ENCODE measurements at regions not wholly inside any gene's neighbourhood (a gene's known extent, or its start where the extent isn't known, plus 50 kb on each side); places are given as distances from the start of the nearest gene placed in this dataset.

DNA sequence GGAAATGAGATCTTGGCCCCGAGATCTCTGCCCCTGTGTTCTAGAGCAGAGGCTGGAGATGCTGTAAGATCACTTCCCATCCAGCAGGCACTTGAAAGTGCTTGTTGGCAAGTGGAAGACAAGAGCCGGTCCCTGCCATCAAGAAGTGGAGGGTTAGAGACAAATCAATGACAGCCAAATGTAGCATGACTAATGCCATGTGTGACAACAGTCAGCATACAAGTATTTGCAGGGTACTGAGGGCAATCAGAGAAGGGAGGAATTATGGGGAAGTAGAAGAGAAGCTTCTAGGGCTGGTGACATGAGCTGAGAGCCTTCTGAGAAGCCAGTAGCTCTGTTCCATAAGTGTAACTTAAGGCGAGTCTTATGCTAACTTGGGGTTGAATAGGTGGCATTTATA is 58.6 kb downstream of the TMEM17 start:
- no peaks in the 10 kb centered on the region for H3K27me3 ChIP-seq (ENCODE audit: insufficient read depth, low read length, poor library complexity)
- no peak overlapping the region for H3K23ac ChIP-seq (ENCODE audit: low read length)
- H3K27ac ChIP-seq (ENCODE audit: low read depth, low read length): no peak overlapping the region
- no peak overlapping the region for H3K4me2 ChIP-seq (ENCODE audit: low read length)
- H3K4me1 ChIP-seq (ENCODE audit: control insufficient read depth, low read depth, low read length): no peaks in the 10 kb centered on the region
- no peak overlapping the region for H2AK5ac ChIP-seq (ENCODE audit: low read length)
- H3K4ac ChIP-seq (ENCODE audit: low read depth, low read length): no peak overlapping the region
- no peaks in the 10 kb centered on the region for H3K79me1 ChIP-seq (ENCODE audit: low read length)
- H2BK120ac ChIP-seq (ENCODE audit: low read depth, low read length): no peak overlapping the region
- no peaks in the 10 kb centered on the region for H3K79me2 ChIP-seq (ENCODE audit: control insufficient read depth, insufficient read depth, low read length)
- no peak overlapping the region for H3K9ac ChIP-seq (ENCODE audit: low read length)
- no peak overlapping the region for H3K4me3 ChIP-seq (ENCODE audit: low read length)
- H3K36me3 ChIP-seq (ENCODE audit: control insufficient read depth, insufficient read depth, low read length): no peaks in the 10 kb centered on the region
- H4K8ac ChIP-seq (ENCODE audit: low read depth, low read length): no peak overlapping the region
- no peak overlapping the region for H3K18ac ChIP-seq (ENCODE audit: low read length)
- H3K56ac ChIP-seq (ENCODE audit: low read length): no peak overlapping the region
- no peak overlapping the region for H2BK15ac ChIP-seq (replicated peaks; ENCODE audit: low read depth)
- no CpG with 5 or more reads among the region's 3 CpGs for WGBS (ENCODE audit: extremely low coverage, insufficient coverage, low lambda C conversion rate)
- no peak for DNase-seq
- H2BK5ac ChIP-seq (ENCODE audit: low read length): no peak overlapping the region
- H4K5ac ChIP-seq (ENCODE audit: low read length): no peak overlapping the region

DNA sequence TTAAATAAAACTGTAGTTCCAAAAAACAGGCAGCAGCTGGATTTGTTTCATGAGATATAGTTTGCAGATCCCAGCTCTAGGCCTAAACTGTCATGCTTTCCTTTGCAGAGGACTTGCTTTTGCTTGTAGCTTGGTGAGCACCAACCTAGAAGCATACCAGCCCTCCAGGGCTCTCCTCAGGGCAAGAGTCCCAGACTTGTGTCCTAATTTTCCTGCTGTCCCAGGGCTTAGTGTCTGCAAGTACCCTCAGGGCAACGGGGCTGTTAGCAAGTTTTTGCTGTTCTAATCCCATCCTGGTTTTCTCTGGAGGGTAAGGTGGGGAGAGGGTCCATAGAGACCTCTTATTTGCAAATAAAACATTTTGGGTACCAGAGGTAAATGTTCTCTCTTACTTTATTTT is 59.5 kb downstream of the TMEM17 start:
- H3K4me3 ChIP-seq (ENCODE audit: low read length): no peak overlapping the region

DNA sequence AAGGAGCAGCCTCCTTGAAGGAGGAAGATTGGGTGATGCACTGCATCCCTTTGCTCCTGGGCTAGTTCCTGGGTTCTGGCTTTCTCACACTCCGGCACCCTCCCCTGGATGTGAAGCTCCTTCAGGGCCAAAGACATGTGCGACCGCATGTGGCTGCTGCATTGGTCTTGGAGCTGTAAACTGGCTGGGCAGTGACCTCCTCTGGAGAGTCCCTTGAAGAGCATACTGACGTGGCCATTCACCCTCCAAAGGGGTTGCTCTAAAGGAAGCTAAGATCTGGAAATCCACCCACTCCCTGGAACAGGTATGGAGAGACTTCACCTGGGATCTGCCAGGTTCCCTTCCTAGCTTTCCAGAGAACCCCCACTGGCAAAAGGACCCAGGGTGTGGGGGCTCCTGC is 62.1 kb downstream of the TMEM17 start:
- Histone ChIP-seq H3K4me3 (ENCODE audit: low read length) (no peak overlapping the region), H3K79me1 (ENCODE audit: low read length) (no peaks in the 10 kb centered on the region)
- no CpG with 5 or more reads among the region's 4 CpGs for WGBS (ENCODE audit: extremely low coverage, insufficient coverage, low lambda C conversion rate)

More for the DNA sequence above, 59.5 kb downstream of the TMEM17 start:
- Histone ChIP-seq H2BK120ac (ENCODE audit: low read depth, low read length) (no peak overlapping the region), H2BK5ac (ENCODE audit: low read length) (no peak overlapping the region), H3K4me1 (ENCODE audit: control insufficient read depth, low read depth, low read length) (no peaks in the 10 kb centered on the region), H3K56ac (ENCODE audit: low read length) (no peak overlapping the region), H3K79me1 (ENCODE audit: low read length) (no peaks in the 10 kb centered on the region), H3K9ac (ENCODE audit: low read length) (no peak overlapping the region), H3K27ac (ENCODE audit: low read depth, low read length) (no peak overlapping the region), H2AK5ac (ENCODE audit: low read length) (no peak overlapping the region), H3K79me2 (ENCODE audit: control insufficient read depth, insufficient read depth, low read length) (no peaks in the 10 kb centered on the region), H3K4me2 (ENCODE audit: low read length) (no peak overlapping the region), H3K27me3 (ENCODE audit: insufficient read depth, low read length, poor library complexity) (no peaks in the 10 kb centered on the region), H3K4ac (ENCODE audit: low read depth, low read length) (no peak overlapping the region), H4K5ac (ENCODE audit: low read length) (no peak overlapping the region), H3K23ac (ENCODE audit: low read length) (no peak overlapping the region), H3K36me3 (ENCODE audit: control insufficient read depth, insufficient read depth, low read length) (no peaks in the 10 kb centered on the region), H4K8ac (ENCODE audit: low read depth, low read length) (no peak overlapping the region), H3K18ac (ENCODE audit: low read length) (no peak overlapping the region), H2BK15ac (replicated peaks; ENCODE audit: low read depth) (no peak overlapping the region)
- no peak for DNase-seq
- no CpG with 5 or more reads among the region's 1 CpG for WGBS (ENCODE audit: extremely low coverage, insufficient coverage, low lambda C conversion rate)

DNA sequence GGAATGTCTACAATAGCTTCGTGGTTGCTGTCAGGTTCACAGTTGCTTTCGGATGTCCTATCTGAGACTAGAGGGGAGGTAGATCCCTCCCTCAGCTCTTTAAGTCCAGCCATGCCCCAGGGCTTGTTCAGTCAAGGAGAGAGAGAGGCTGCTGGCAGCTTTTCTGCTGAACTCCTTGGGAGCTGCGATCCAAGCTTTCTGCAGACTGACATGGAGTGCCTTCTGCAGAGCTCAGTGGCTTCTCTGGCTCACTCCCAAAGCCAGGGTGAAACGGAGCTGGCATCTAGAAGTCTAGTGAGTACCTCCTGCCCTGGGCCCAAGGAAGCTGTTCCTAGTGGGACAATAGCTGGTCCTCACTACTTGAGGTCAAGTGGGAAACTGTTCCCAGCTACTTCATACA is 62.5 kb downstream of the TMEM17 start:
- H3K4me1 ChIP-seq (ENCODE audit: control insufficient read depth, low read depth, low read length): no peaks in the 10 kb centered on the region
- WGBS (ENCODE audit: extremely low coverage, insufficient coverage, low lambda C conversion rate): no CpG with 5 or more reads among the region's 4 CpGs
- H3K23ac ChIP-seq (ENCODE audit: low read length): no peak overlapping the region
- no peak overlapping the region for H3K27ac ChIP-seq (ENCODE audit: low read depth, low read length)
- no peaks in the 10 kb centered on the region for H3K36me3 ChIP-seq (ENCODE audit: control insufficient read depth, insufficient read depth, low read length)
- no peak overlapping the region for H3K4me3 ChIP-seq (ENCODE audit: low read length)
- H3K4ac ChIP-seq (ENCODE audit: low read depth, low read length): no peak overlapping the region
- no peak overlapping the region for H4K5ac ChIP-seq (ENCODE audit: low read length)
- no peak overlapping the region for H2AK5ac ChIP-seq (ENCODE audit: low read length)
- H3K79me1 ChIP-seq (ENCODE audit: low read length): no peaks in the 10 kb centered on the region
- no peak overlapping the region for H3K18ac ChIP-seq (ENCODE audit: low read length)
- H4K8ac ChIP-seq (ENCODE audit: low read depth, low read length): no peak overlapping the region
- no peak overlapping the region for H3K56ac ChIP-seq (ENCODE audit: low read length)
- H2BK120ac ChIP-seq (ENCODE audit: low read depth, low read length): no peak overlapping the region
- no peak overlapping the region for H2BK15ac ChIP-seq (replicated peaks; ENCODE audit: low read depth)
- H3K4me2 ChIP-seq (ENCODE audit: low read length): no peak overlapping the region
- H3K9ac ChIP-seq (ENCODE audit: low read length): no peak overlapping the region
- no peak for DNase-seq
- H3K79me2 ChIP-seq (ENCODE audit: control insufficient read depth, insufficient read depth, low read length): no peaks in the 10 kb centered on the region
- H3K27me3 ChIP-seq (ENCODE audit: insufficient read depth, low read length, poor library complexity): no peaks in the 10 kb centered on the region
- H2BK5ac ChIP-seq (ENCODE audit: low read length): no peak overlapping the region

More for the DNA sequence above, 62.1 kb downstream of the TMEM17 start:
- Histone ChIP-seq H3K18ac (ENCODE audit: low read length) (no peak overlapping the region), H2BK15ac (replicated peaks; ENCODE audit: low read depth) (no peak overlapping the region), H4K8ac (ENCODE audit: low read depth, low read length) (no peak overlapping the region), H3K4ac (ENCODE audit: low read depth, low read length) (no peak overlapping the region), H3K27me3 (ENCODE audit: insufficient read depth, low read length, poor library complexity) (no peaks in the 10 kb centered on the region), H4K5ac (ENCODE audit: low read length) (no peak overlapping the region), H3K56ac (ENCODE audit: low read length) (no peak overlapping the region), H3K4me2 (ENCODE audit: low read length) (no peak overlapping the region), H3K79me2 (ENCODE audit: control insufficient read depth, insufficient read depth, low read length) (no peaks in the 10 kb centered on the region), H2BK120ac (ENCODE audit: low read depth, low read length) (no peak overlapping the region), H3K23ac (ENCODE audit: low read length) (no peak overlapping the region), H2BK5ac (ENCODE audit: low read length) (no peak overlapping the region), H3K9ac (ENCODE audit: low read length) (no peak overlapping the region), H2AK5ac (ENCODE audit: low read length) (no peak overlapping the region), H3K4me1 (ENCODE audit: control insufficient read depth, low read depth, low read length) (no peaks in the 10 kb centered on the region), H3K36me3 (ENCODE audit: control insufficient read depth, insufficient read depth, low read length) (no peaks in the 10 kb centered on the region), H3K27ac (ENCODE audit: low read depth, low read length) (no peak overlapping the region)
- peak; percentile 65 for DNase-seq

DNA sequence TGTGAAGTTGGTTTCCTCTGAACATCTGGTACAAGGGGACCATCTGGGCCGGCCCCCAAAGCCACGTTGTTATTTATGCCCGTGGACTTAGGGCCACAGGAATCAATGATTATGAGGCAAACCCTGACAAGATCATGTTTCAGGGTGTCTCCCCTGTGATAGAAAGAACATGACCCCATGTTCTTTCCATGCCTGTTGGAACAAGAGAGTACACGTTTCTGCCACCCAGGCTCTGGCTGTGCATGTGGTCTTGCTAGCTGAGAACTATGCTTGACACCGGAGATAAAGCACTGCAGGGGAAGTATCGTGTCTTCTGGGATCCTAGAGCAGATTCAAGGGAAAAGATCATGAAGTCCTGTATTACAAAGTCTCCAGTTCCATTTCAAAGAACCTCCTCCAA is 64.2 kb downstream of the TMEM17 start:
- Histone ChIP-seq H3K9ac (ENCODE audit: low read length) (no peak overlapping the region), H3K36me3 (ENCODE audit: control insufficient read depth, insufficient read depth, low read length) (no peaks in the 10 kb centered on the region)

DNA sequence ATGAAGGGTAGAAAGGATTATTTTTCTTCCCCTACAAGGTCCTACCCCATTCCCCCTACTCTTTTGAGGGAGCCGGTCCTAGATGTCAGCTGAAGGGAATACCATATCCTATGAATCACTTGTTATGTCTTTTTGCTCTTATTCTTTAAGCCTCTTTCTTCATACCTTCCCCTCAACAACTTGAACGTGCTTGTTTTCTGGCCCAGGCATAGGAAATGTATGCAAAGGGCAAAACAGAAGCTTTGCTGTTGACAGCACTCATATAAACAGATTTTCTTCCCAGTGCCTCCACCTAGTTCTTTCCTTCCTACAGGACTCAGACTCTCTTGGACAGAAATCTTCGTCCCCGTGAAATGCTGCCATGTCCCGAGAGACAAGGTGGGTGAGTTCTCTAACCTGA is 64.6 kb downstream of the TMEM17 start:
- no peaks in the 10 kb centered on the region for H3K36me3 ChIP-seq (ENCODE audit: control insufficient read depth, insufficient read depth, low read length)
- no peak overlapping the region for H3K9ac ChIP-seq (ENCODE audit: low read length)
- no peak overlapping the region for H3K27ac ChIP-seq (ENCODE audit: low read depth, low read length)
- no CpG with 5 or more reads among the region's 5 CpGs for WGBS (ENCODE audit: extremely low coverage, insufficient coverage, low lambda C conversion rate)
- no peak overlapping the region for H2AK5ac ChIP-seq (ENCODE audit: low read length)
- no peak overlapping the region for H3K4me2 ChIP-seq (ENCODE audit: low read length)
- no peaks in the 10 kb centered on the region for H3K27me3 ChIP-seq (ENCODE audit: insufficient read depth, low read length, poor library complexity)
- H3K4me3 ChIP-seq (ENCODE audit: low read length): no peak overlapping the region
- no peak overlapping the region for H2BK5ac ChIP-seq (ENCODE audit: low read length)
- no peak overlapping the region for H4K8ac ChIP-seq (ENCODE audit: low read depth, low read length)
- no peak overlapping the region for H4K5ac ChIP-seq (ENCODE audit: low read length)
- no peak overlapping the region for H3K56ac ChIP-seq (ENCODE audit: low read length)
- H3K18ac ChIP-seq (ENCODE audit: low read length): no peak overlapping the region
- no peak overlapping the region for H2BK15ac ChIP-seq (replicated peaks; ENCODE audit: low read depth)
- H3K4ac ChIP-seq (ENCODE audit: low read depth, low read length): no peak overlapping the region
- H3K79me2 ChIP-seq (ENCODE audit: control insufficient read depth, insufficient read depth, low read length): no peaks in the 10 kb centered on the region
- H3K23ac ChIP-seq (ENCODE audit: low read length): no peak overlapping the region
- no peak for DNase-seq
- H3K79me1 ChIP-seq (ENCODE audit: low read length): no peaks in the 10 kb centered on the region
- no peak overlapping the region for H2BK120ac ChIP-seq (ENCODE audit: low read depth, low read length)
- no peaks in the 10 kb centered on the region for H3K4me1 ChIP-seq (ENCODE audit: control insufficient read depth, low read depth, low read length)

More for the DNA sequence above, 64.2 kb downstream of the TMEM17 start:
- Histone ChIP-seq H3K79me1 (ENCODE audit: low read length) (no peaks in the 10 kb centered on the region), H3K27ac (ENCODE audit: low read depth, low read length) (no peak overlapping the region), H2AK5ac (ENCODE audit: low read length) (no peak overlapping the region), H3K56ac (ENCODE audit: low read length) (no peak overlapping the region), H3K4ac (ENCODE audit: low read depth, low read length) (no peak overlapping the region), H2BK5ac (ENCODE audit: low read length) (no peak overlapping the region), H2BK15ac (replicated peaks; ENCODE audit: low read depth) (no peak overlapping the region), H3K27me3 (ENCODE audit: insufficient read depth, low read length, poor library complexity) (no peaks in the 10 kb centered on the region), H3K23ac (ENCODE audit: low read length) (no peak overlapping the region), H3K18ac (ENCODE audit: low read length) (no peak overlapping the region), H4K8ac (ENCODE audit: low read depth, low read length) (no peak overlapping the region), H4K5ac (ENCODE audit: low read length) (no peak overlapping the region), H2BK120ac (ENCODE audit: low read depth, low read length) (no peak overlapping the region), H3K4me1 (ENCODE audit: control insufficient read depth, low read depth, low read length) (no peaks in the 10 kb centered on the region), H3K4me3 (ENCODE audit: low read length) (no peak overlapping the region), H3K79me2 (ENCODE audit: control insufficient read depth, insufficient read depth, low read length) (no peaks in the 10 kb centered on the region), H3K4me2 (ENCODE audit: low read length) (no peak overlapping the region)
- WGBS (ENCODE audit: extremely low coverage, insufficient coverage, low lambda C conversion rate): no CpG with 5 or more reads among the region's 6 CpGs
- no peak for DNase-seq
